ENCODE measurements at regions not wholly inside any gene's neighbourhood (a gene's known extent, or its start where the extent isn't known, plus 50 kb on each side); places are given as distances from the start of the nearest gene placed in this dataset.

GRCh38 chr4:134320048-134320447, 118.5 kb upstream of the PABPC4L start:
- intact Hi-C loops (cut with micrococcal nuclease), result no loop called here

GRCh38 chr4:134313591-134313990, 112.0 kb upstream of the PABPC4L start:
- Mint-ChIP-seq H3K4me1 (no peaks in the 10 kb centered on the region), H3K27me3 (no peaks in the 10 kb centered on the region), H3K4me3 (no peak overlapping the region), H3K27ac (no peak overlapping the region), H3K9me3 (peaks cover 1 to 12% (median 5%) of the 10 kb centered on the region in 8 donors), H3K36me3 (no peaks in the 10 kb centered on the region)
- intact Hi-C loops (cut with micrococcal nuclease), result no loop called here
- Histone ChIP-seq H3K36me3 (ENCODE audit: insufficient read depth, low read length) (no peaks in the 10 kb centered on the region), H3K27me3 (ENCODE audit: insufficient read depth, low read length) (no peaks in the 10 kb centered on the region), H3K27ac (ENCODE audit: low read depth, low read length) (no peak overlapping the region), H3K4me1 (ENCODE audit: insufficient read depth, low read length) (no peaks in the 10 kb centered on the region), H3K4me3 (ENCODE audit: low read length in 2 of 2) (no peak overlapping the region), H3K9me3 (ENCODE audit: control insufficient read depth in 1 of 2, low read length in 2 of 2) (no peaks in the 10 kb centered on the region)
- DNase-seq, result no peak
- CTCF ChIA-PET (ENCODE audit: partially characterized antibody), result no interaction called here
- POLR2A ChIA-PET (ENCODE audit: partially characterized antibody), result no interaction called here

More at GRCh38 chr4:134320048-134320447, 118.5 kb upstream of the PABPC4L start:
- Histone ChIP-seq H3K9me3 (ENCODE audit: control insufficient read depth in 1 of 2, low read length in 2 of 2) (no peaks in the 10 kb centered on the region), H3K4me1 (ENCODE audit: insufficient read depth, low read length) (no peaks in the 10 kb centered on the region), H3K27me3 (ENCODE audit: insufficient read depth, low read length) (no peaks in the 10 kb centered on the region), H3K36me3 (ENCODE audit: insufficient read depth, low read length) (no peaks in the 10 kb centered on the region), H3K27ac (ENCODE audit: low read depth, low read length) (no peak overlapping the region), H3K4me3 (ENCODE audit: low read length in 2 of 2) (no peak overlapping the region)
- Mint-ChIP-seq H3K27me3 (no peaks in the 10 kb centered on the region), H3K9me3 (peaks cover 2 to 16% (median 7%) of the 10 kb centered on the region in 8 donors), H3K36me3 (no peaks in the 10 kb centered on the region), H3K27ac (no peak overlapping the region), H3K4me3 (no peak overlapping the region), H3K4me1 (no peaks in the 10 kb centered on the region)
- CTCF ChIA-PET (ENCODE audit: partially characterized antibody), result no interaction called here
- POLR2A ChIA-PET (ENCODE audit: partially characterized antibody), result no interaction called here
- DNase-seq, result no peak

- H3K4me1 ChIP-seq (ENCODE audit: insufficient read depth, low read length), result no peaks in the 10 kb centered on the region
- H3K4me1 Mint-ChIP-seq, result no peaks in the 10 kb centered on the region
- ChIA-PET POLR2A (ENCODE audit: partially characterized antibody) (no interaction called here), CTCF (ENCODE audit: partially characterized antibody) (no interaction called here)
- no peak overlapping the region for H3K27ac Mint-ChIP-seq
- no peak overlapping the region for H3K4me3 Mint-ChIP-seq
- H3K36me3 Mint-ChIP-seq, result no peaks in the 10 kb centered on the region
- H3K36me3 ChIP-seq (ENCODE audit: insufficient read depth, low read length), result no peaks in the 10 kb centered on the region
- H3K4me3 ChIP-seq (ENCODE audit: low read length in 2 of 2), result no peak overlapping the region
- no peaks in the 10 kb centered on the region for H3K27me3 Mint-ChIP-seq
- no peak overlapping the region for H3K27ac ChIP-seq (ENCODE audit: low read depth, low read length)
- DNase-seq, result no peak
- no peaks in the 10 kb centered on the region for H3K9me3 ChIP-seq (ENCODE audit: control insufficient read depth in 1 of 2, low read length in 2 of 2)
- no peaks in the 10 kb centered on the region for H3K27me3 ChIP-seq (ENCODE audit: insufficient read depth, low read length)
- intact Hi-C loops (cut with micrococcal nuclease), result no loop called here
- peaks cover 0 to 9% (median 2%) of the 10 kb centered on the region in 8 donors for H3K9me3 Mint-ChIP-seq
These were observed 108.1 kb upstream of the PABPC4L start for GRCh38 chr4:134309715-134310114.

GRCh38 chr4:134308910-134309309, 107.3 kb upstream of the PABPC4L start:
- no peak for DNase-seq
- H3K9me3 ChIP-seq (ENCODE audit: control insufficient read depth in 1 of 2, low read length in 2 of 2), result no peaks in the 10 kb centered on the region
- Mint-ChIP-seq H3K4me3 (no peak overlapping the region), H3K9me3 (peaks cover 0 to 9% (median 3%) of the 10 kb centered on the region in 8 donors), H3K36me3 (no peaks in the 10 kb centered on the region), H3K27ac (no peak overlapping the region), H3K27me3 (no peaks in the 10 kb centered on the region), H3K4me1 (no peaks in the 10 kb centered on the region)
- intact Hi-C loops (cut with micrococcal nuclease), result no loop called here
- CTCF ChIA-PET (ENCODE audit: partially characterized antibody), result no interaction called here
- no peaks in the 10 kb centered on the region for H3K36me3 ChIP-seq (ENCODE audit: insufficient read depth, low read length)
- no peak overlapping the region for H3K27ac ChIP-seq (ENCODE audit: low read depth, low read length)
- POLR2A ChIA-PET (ENCODE audit: partially characterized antibody), result no interaction called here
- H3K4me1 ChIP-seq (ENCODE audit: insufficient read depth, low read length), result no peaks in the 10 kb centered on the region
- H3K4me3 ChIP-seq (ENCODE audit: low read length in 2 of 2), result no peak overlapping the region
- H3K27me3 ChIP-seq (ENCODE audit: insufficient read depth, low read length), result no peaks in the 10 kb centered on the region

- H3K27ac Mint-ChIP-seq, result no peak overlapping the region
- intact Hi-C loops (cut with micrococcal nuclease), result no loop called here
- POLR2A ChIA-PET (ENCODE audit: partially characterized antibody), result no interaction called here
- Histone ChIP-seq H3K27me3 (ENCODE audit: insufficient read depth, low read length) (no peaks in the 10 kb centered on the region), H3K4me3 (ENCODE audit: low read length in 2 of 2) (no peak overlapping the region), H3K27ac (ENCODE audit: low read depth, low read length) (no peak overlapping the region), H3K4me1 (ENCODE audit: insufficient read depth, low read length) (no peaks in the 10 kb centered on the region), H3K9me3 (ENCODE audit: control insufficient read depth in 1 of 2, low read length in 2 of 2) (no peaks in the 10 kb centered on the region), H3K36me3 (ENCODE audit: insufficient read depth, low read length) (no peaks in the 10 kb centered on the region)
- no peak for DNase-seq
- H3K36me3 Mint-ChIP-seq, result no peaks in the 10 kb centered on the region
- no peak overlapping the region for H3K4me3 Mint-ChIP-seq
- peaks cover 5 to 26% (median 16%) of the 10 kb centered on the region in 8 donors for H3K9me3 Mint-ChIP-seq
- no peaks in the 10 kb centered on the region for H3K4me1 Mint-ChIP-seq
- CTCF ChIA-PET (ENCODE audit: partially characterized antibody), result no interaction called here
- H3K27me3 Mint-ChIP-seq, result no peaks in the 10 kb centered on the region
These were observed 96.7 kb upstream of the PABPC4L start for GRCh38 chr4:134298313-134298712.

GRCh38 chr4:134297765-134298164, 96.2 kb upstream of the PABPC4L start:
- Mint-ChIP-seq H3K9me3 (peaks cover 2 to 25% (median 11%) of the 10 kb centered on the region in 8 donors), H3K36me3 (no peaks in the 10 kb centered on the region), H3K4me1 (no peaks in the 10 kb centered on the region), H3K4me3 (no peak overlapping the region), H3K27ac (no peak overlapping the region), H3K27me3 (no peaks in the 10 kb centered on the region)
- Histone ChIP-seq H3K4me1 (ENCODE audit: insufficient read depth, low read length) (no peaks in the 10 kb centered on the region), H3K9me3 (ENCODE audit: control insufficient read depth in 1 of 2, low read length in 2 of 2) (no peaks in the 10 kb centered on the region), H3K36me3 (ENCODE audit: insufficient read depth, low read length) (no peaks in the 10 kb centered on the region), H3K4me3 (ENCODE audit: low read length in 2 of 2) (no peak overlapping the region), H3K27me3 (ENCODE audit: insufficient read depth, low read length) (no peaks in the 10 kb centered on the region), H3K27ac (ENCODE audit: low read depth, low read length) (no peak overlapping the region)
- intact Hi-C loops (cut with micrococcal nuclease), result no loop called here
- DNase-seq, result no peak
- CTCF ChIA-PET (ENCODE audit: partially characterized antibody), result no interaction called here
- POLR2A ChIA-PET (ENCODE audit: partially characterized antibody), result no interaction called here

GRCh38 chr4:134282680-134283079, 81.1 kb upstream of the PABPC4L start:
- H3K27ac ChIP-seq (ENCODE audit: low read depth, low read length), result no peak overlapping the region
- Mint-ChIP-seq H3K27ac (no peak overlapping the region), H3K4me3 (no peak overlapping the region), H3K9me3 (peaks cover 0 to 13% (median 3%) of the 10 kb centered on the region in 8 donors), H3K4me1 (no peaks in the 10 kb centered on the region), H3K27me3 (no peaks in the 10 kb centered on the region), H3K36me3 (no peaks in the 10 kb centered on the region)
- H3K4me3 ChIP-seq (ENCODE audit: low read length in 2 of 2), result no peak overlapping the region
- intact Hi-C loops (cut with micrococcal nuclease), result no loop called here
- H3K27me3 ChIP-seq (ENCODE audit: insufficient read depth, low read length), result no peaks in the 10 kb centered on the region
- POLR2A ChIA-PET (ENCODE audit: partially characterized antibody), result no interaction called here
- H3K9me3 ChIP-seq (ENCODE audit: control insufficient read depth in 1 of 2, low read length in 2 of 2), result no peaks in the 10 kb centered on the region
- no peaks in the 10 kb centered on the region for H3K36me3 ChIP-seq (ENCODE audit: insufficient read depth, low read length)
- H3K4me1 ChIP-seq (ENCODE audit: insufficient read depth, low read length), result no peaks in the 10 kb centered on the region
- CTCF ChIA-PET (ENCODE audit: partially characterized antibody), result no interaction called here
- no peak for DNase-seq

- CTCF ChIA-PET (ENCODE audit: partially characterized antibody), result no interaction called here
- no peak overlapping the region for H3K27ac ChIP-seq (ENCODE audit: low read depth, low read length)
These were observed 77.1 kb upstream of the PABPC4L start for GRCh38 chr4:134278675-134279074.

More at GRCh38 chr4:134278675-134279074, 77.1 kb upstream of the PABPC4L start:
- DNase-seq, result no peak
- no peaks in the 10 kb centered on the region for H3K9me3 ChIP-seq (ENCODE audit: control insufficient read depth in 1 of 2, low read length in 2 of 2)
- no peaks in the 10 kb centered on the region for H3K27me3 Mint-ChIP-seq
- H3K4me3 Mint-ChIP-seq, result no peak overlapping the region
- H3K9me3 Mint-ChIP-seq, result peaks cover 0 to 9% (median 5%) of the 10 kb centered on the region in 8 donors
- intact Hi-C loops (cut with micrococcal nuclease), result no loop called here
- no peaks in the 10 kb centered on the region for H3K36me3 ChIP-seq (ENCODE audit: insufficient read depth, low read length)
- POLR2A ChIA-PET (ENCODE audit: partially characterized antibody), result no interaction called here
- no peak overlapping the region for H3K4me3 ChIP-seq (ENCODE audit: low read length in 2 of 2)
- no peaks in the 10 kb centered on the region for H3K4me1 ChIP-seq (ENCODE audit: insufficient read depth, low read length)
- H3K36me3 Mint-ChIP-seq, result no peaks in the 10 kb centered on the region
- no peaks in the 10 kb centered on the region for H3K27me3 ChIP-seq (ENCODE audit: insufficient read depth, low read length)
- no peak overlapping the region for H3K27ac Mint-ChIP-seq
- no peaks in the 10 kb centered on the region for H3K4me1 Mint-ChIP-seq
